Bronchial epithelial cell (primary cell): ENCODE measurements at regions not wholly inside any gene's neighbourhood (a gene's known extent, or its start where the extent isn't known, plus 50 kb on each side); places are given as distances from the start of the nearest gene placed in this dataset.
"Not testable (repeated sequence)": the region's sequence is repeated elsewhere in the genome, so short reads cannot be mapped to it uniquely, and the experiment has no call there.

Source experiments
- DNase-seq: peaks from one replicate; pipeline ENCODE4 v3.0.0-alpha.2; 2010; ENCODE audit warnings: low read depth
- FAIRE-seq: peaks from 2 replicates; lab custom pipeline; 2011; peaks lifted over from hg19 to GRCh38; lab: Jason Lieb, UNC
- H3K27me3 ChIP-seq: 2 replicates; pipeline ENCODE4 v1.5.1; 2011; ENCODE audit warnings: low read length; ENCODE audit not compliant: control insufficient read depth, insufficient read depth
- H3K36me3 ChIP-seq: 2 replicates; pipeline ENCODE4 v1.5.1; 2011; ENCODE audit warnings: low read length; ENCODE audit not compliant: control insufficient read depth, insufficient read depth
- H3K4me3 ChIP-seq: 2 replicates; pipeline ENCODE4 v1.5.1; 2011; ENCODE audit warnings: mild to moderate bottlenecking, low read depth, low read length, control low read depth
- TF ChIP-seq, protein P1 (sequence below): IDR thresholded peaks from 2 replicates; pipeline ENCODE4 v1.5.1; 2011; ENCODE audit warnings: mild to moderate bottlenecking, moderate library complexity, low read length, control low read depth, inconsistent platforms; ENCODE audit not compliant: insufficient read depth, severe bottlenecking

DNA sequence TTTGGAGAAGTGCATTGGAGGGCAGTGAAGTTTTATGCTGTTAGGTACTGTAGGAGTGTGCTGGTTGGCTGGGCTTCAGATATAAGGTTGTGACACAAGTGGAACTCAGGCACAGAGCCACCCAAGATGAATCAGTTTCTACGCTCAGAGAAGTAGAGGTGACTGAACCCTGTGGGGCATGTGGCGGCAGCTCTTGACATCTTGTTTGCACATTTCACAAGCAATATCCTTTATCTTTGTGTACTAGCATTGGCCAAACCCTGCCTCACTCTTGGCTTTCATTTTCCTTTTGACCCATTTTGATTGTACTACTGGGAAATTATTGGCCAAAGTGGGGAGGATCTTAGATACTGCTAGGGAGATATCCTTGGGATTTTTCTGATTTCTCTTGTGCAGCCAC is 110.0 kb downstream of the PSAT1 start:
- DNase-seq (peak; percentile 44), FAIRE-seq (peak; percentile 55)
- no peaks in the 10 kb centered on the region for H3K27me3 ChIP-seq
- TF ChIP-seq, protein P1, sequence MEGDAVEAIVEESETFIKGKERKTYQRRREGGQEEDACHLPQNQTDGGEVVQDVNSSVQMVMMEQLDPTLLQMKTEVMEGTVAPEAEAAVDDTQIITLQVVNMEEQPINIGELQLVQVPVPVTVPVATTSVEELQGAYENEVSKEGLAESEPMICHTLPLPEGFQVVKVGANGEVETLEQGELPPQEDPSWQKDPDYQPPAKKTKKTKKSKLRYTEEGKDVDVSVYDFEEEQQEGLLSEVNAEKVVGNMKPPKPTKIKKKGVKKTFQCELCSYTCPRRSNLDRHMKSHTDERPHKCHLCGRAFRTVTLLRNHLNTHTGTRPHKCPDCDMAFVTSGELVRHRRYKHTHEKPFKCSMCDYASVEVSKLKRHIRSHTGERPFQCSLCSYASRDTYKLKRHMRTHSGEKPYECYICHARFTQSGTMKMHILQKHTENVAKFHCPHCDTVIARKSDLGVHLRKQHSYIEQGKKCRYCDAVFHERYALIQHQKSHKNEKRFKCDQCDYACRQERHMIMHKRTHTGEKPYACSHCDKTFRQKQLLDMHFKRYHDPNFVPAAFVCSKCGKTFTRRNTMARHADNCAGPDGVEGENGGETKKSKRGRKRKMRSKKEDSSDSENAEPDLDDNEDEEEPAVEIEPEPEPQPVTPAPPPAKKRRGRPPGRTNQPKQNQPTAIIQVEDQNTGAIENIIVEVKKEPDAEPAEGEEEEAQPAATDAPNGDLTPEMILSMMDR, result no peak
- no peaks in the 10 kb centered on the region for H3K36me3 ChIP-seq
- no peak overlapping the region for H3K4me3 ChIP-seq

- DNase-seq, result no peak
- no peaks in the 10 kb centered on the region for H3K36me3 ChIP-seq
- TF ChIP-seq, protein P1, result no peak
- H3K27me3 ChIP-seq, result no peaks in the 10 kb centered on the region
- FAIRE-seq, result no peak
- H3K4me3 ChIP-seq, result no peak overlapping the region
These were observed 110.8 kb downstream of the PSAT1 start for GRCh38 chr9:78407636-78408312.

DNA sequence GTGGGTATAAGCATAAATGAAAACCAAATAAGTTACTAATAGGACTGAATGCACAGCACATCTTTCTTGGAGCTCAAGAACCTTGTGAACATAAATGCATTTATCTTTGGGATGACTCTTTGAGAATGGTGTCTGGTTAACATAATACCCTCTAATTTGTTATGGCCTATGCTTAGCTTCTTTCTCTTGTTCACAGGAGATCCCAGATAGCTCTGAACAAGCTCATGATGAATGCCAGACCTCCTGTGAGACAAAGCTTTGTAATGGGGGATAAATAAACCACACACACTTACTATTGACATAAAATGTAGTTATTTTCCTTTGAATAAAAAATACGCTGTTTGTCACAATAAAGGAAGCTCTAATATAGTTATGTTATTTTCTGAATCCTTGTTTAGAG is 111.5 kb downstream of the PSAT1 start:
- TF ChIP-seq, protein P1, result no peak
- FAIRE-seq (no peak), DNase-seq (no peak)
- Histone ChIP-seq H3K4me3 (no peak overlapping the region), H3K27me3 (no peaks in the 10 kb centered on the region), H3K36me3 (no peaks in the 10 kb centered on the region)

DNA sequence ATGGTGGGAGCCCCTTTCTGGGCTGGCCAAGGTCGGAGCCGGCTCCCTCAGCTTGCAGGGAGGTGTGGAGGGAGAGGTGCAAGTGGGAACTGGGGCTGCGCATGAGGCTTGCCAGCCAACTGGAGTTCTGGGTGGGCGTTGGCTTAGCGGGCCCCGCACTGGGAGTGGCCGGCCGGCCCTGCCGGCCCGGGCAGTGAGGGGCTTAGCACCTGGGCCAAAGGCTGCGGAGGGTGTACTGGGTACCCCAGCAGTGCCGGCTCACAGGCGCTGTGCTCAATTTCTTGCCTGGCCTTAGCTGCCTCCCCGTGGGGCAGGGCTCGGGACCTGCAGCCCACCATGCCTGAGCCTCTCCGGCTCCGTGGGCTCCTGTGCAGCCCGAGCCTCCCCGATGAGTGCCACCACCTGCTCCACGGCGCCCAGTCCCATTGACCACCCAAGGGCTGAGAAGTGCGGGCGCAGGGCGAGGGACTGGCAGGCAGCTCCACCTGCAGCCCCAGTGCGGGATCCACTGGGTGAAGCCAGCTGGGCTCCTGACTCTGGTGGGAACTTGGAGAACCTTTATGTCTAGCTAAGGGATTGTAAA is 113.1 kb downstream of the PSAT1 start:
- not testable (repeated sequence) for DNase-seq, FAIRE-seq, H3K4me3 ChIP-seq, H3K36me3 ChIP-seq, H3K27me3 ChIP-seq

DNA sequence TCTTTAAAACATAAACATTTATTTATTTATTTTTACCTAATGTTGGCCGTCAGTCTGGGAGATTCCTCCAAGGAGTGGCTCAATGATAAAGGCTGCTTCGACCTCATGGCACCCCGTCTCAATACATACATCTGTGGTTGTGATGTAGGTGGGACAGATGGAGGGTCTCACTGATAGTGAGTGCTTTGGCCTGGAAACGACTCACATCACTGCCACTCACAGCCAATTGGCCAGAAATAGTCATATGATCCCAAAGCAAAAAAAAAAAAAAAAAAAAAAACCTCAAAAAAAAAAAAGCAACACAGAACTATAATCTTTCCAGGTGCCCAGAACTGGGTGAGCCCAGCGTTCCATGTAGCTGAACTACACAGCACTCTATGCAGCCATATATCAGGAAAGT is 125.4 kb downstream of the PSAT1 start:
- FAIRE-seq (no peak), DNase-seq (no peak)
- Histone ChIP-seq H3K36me3 (no peaks in the 10 kb centered on the region), H3K27me3 (no peaks in the 10 kb centered on the region), H3K4me3 (no peak overlapping the region)
- TF ChIP-seq, protein P1, result no peak

DNA sequence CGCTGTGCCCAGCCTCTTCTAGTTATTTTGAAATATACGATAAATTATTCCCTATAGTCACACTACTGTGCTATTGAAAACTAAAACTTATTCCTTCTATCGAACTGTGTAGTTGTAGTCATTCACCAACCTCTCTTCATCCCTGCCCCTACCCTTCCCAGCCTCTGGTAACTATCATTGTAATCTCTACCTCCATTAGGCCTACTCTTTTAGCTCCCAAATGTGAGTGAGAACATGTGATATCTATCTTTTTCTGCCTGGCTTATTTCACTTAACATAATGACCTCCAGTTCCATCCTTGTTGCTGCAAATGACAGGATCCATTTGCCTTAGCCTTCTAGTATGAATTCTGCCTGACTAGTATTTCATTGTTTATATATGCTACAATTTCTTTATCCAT is 127.4 kb downstream of the PSAT1 start:
- H3K27me3 ChIP-seq, result no peaks in the 10 kb centered on the region
- no peak overlapping the region for H3K4me3 ChIP-seq
- FAIRE-seq (no peak), DNase-seq (no peak)
- H3K36me3 ChIP-seq, result no peaks in the 10 kb centered on the region
- TF ChIP-seq, protein P1, result no peak
